ENCODE measurements at regions not wholly inside any gene's neighbourhood (a gene's known extent, or its start where the extent isn't known, plus 50 kb on each side); places are given as distances from the start of the nearest gene placed in this dataset.

DNA sequence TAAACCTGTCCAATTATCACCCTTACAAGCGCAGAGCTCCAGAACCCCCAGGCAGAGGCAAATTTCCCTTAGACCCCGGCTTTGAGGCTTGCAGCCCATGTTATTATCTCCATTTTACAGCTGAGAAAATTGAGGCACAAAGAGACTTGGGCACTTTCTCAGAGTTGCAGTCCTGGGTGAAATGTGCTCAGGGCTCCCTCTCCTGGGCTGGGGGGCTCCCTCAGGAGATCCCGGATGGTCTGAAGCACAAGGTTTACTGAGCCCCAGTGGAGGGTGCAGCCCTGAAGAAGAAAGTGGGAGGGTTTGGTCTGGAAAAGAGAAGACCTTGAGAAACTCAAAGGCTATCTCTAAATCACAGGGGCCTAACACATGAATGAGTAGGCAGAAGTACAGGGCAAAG lies 156.6 kb downstream of the CYRIA start:
- Histone ChIP-seq H3K4me3 (replicated peaks in 1 of 3) (no peak overlapping the region), H3K36me3 (no peaks in the 10 kb centered on the region), H3K27me3 (no peaks in the 10 kb centered on the region), H3K27ac (no peak overlapping the region), H3K9me3 (no peaks in the 10 kb centered on the region), H3K4me1 (peaks cover 0 to 6% of the 10 kb centered on the region in 2 donors)
- 72 to 81% methylated on average over 3 of the region's 3 CpGs for WGBS, 2 donors
- no peak for TF ChIP-seq CTCF (IDR thresholded peaks at IDR 0.05)
- no peak for TF ChIP-seq POLR2A (IDR thresholded peaks at IDR 0.05)
- intact Hi-C loops (cut with DNase I) = loop anchor here (5.0 to 10.0 kb wide), 2 partner anchors 574 to 872 kb away; no protein-coding TSS in a partner anchor
- DNase-seq = no peak

DNA sequence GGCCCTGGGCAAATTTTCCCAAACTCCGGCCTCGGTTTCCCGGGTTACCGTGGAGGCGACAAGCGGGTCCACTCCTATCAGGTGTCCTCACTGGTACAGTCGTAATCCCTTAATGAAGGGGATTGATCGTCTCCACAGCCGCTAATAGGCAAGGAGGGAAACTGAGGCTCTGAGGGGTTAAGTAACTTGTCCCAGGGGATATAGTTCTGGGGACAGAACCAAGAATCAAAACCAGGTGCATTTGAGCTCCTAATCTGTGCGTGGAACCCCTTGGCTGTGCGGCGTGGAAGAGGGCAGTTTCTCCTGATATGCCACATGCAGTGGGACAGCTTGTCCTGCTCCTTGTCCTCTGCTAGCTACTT lies 157.2 kb downstream of the CYRIA start:
- peaks cover 0 to 6% of the 10 kb centered on the region in 2 donors for H3K4me1 ChIP-seq
- WGBS, 2 donors = 26 to 33% methylated on average over 8 to 12 of the region's 12 CpGs
- intact Hi-C loops (cut with DNase I) = loop anchor here (5.0 to 10.0 kb wide), 2 partner anchors 574 to 871 kb away; no protein-coding TSS in a partner anchor
- no peak for TF ChIP-seq CTCF (IDR thresholded peaks at IDR 0.05)
- no peak for TF ChIP-seq POLR2A (IDR thresholded peaks at IDR 0.05)
- H3K36me3 ChIP-seq = no peaks in the 10 kb centered on the region
- H3K9me3 ChIP-seq = no peaks in the 10 kb centered on the region
- H3K27ac ChIP-seq = no peak overlapping the region
- DNase-seq = no peak
- no peak overlapping the region for H3K4me3 ChIP-seq (replicated peaks in 1 of 3)
- H3K27me3 ChIP-seq = no peaks in the 10 kb centered on the region

GRCh38 chr2:16507655-16508489 lies 157.8 kb downstream of the CYRIA start:
- Histone ChIP-seq H3K27ac (no peak overlapping the region), H3K27me3 (no peaks in the 10 kb centered on the region), H3K9me3 (no peaks in the 10 kb centered on the region), H3K4me1 (peaks cover 0 to 6% of the 10 kb centered on the region in 2 donors), H3K4me3 (replicated peaks in 1 of 3) (peak overlapping the region in 1 of 3 donors; percentile 23), H3K36me3 (no peaks in the 10 kb centered on the region)
- TF ChIP-seq POLR2A (IDR thresholded peaks at IDR 0.05) = no peak
- peak; percentile 26 to 91 (median 56) for TF ChIP-seq CTCF (IDR thresholded peaks at IDR 0.05)
- WGBS, 2 donors = 23 to 28% methylated on average over 13 to 17 of the region's 58 CpGs
- peak; percentile 54 to 64 for DNase-seq
- intact Hi-C loops (cut with DNase I) = loop anchor here (5.0 to 10.0 kb wide), 2 partner anchors 573 to 871 kb away; no protein-coding TSS in a partner anchor

DNA sequence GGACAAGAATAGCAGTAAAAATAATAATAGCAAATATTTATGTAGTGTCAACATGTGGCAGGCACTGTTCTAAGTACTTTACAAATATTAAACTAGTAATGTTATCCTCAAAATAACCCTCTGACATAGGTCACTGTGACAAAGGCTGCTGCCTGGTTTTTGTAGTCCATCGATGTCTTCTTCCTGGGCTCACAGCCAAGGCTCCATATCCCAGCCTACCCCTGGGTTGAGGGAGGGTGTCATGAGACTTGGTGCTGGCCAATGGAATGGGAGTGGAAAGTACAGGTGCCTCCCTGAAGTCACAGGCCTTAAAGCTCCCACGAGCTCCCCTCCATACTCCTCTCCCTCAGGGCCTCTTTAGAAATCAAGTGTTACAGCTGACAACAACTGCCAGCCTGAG lies 159.3 kb downstream of the CYRIA start:
- no peak overlapping the region for H3K27ac ChIP-seq
- H3K4me3 ChIP-seq (replicated peaks in 1 of 3) = no peak overlapping the region
- 16% methylated on average over 2 of the region's 2 CpGs for WGBS, 2 donors
- no peaks in the 10 kb centered on the region for H3K9me3 ChIP-seq
- H3K4me1 ChIP-seq = peaks cover 0 to 6% of the 10 kb centered on the region in 2 donors
- DNase-seq = peak; percentile 38 to 45
- intact Hi-C loops (cut with DNase I) = loop anchor here (5.0 to 10.0 kb wide), 2 partner anchors 572 to 869 kb away; no protein-coding TSS in a partner anchor
- H3K36me3 ChIP-seq = no peaks in the 10 kb centered on the region
- H3K27me3 ChIP-seq = no peaks in the 10 kb centered on the region
- TF ChIP-seq CTCF (IDR thresholded peaks at IDR 0.05) (no peak), POLR2A (IDR thresholded peaks at IDR 0.05) (no peak)

All from thyroid gland (tissue), 4 donors.